ENCODE measurements at regions not wholly inside any gene's neighbourhood (a gene's known extent, or its start where the extent isn't known, plus 50 kb on each side); places are given as distances from the start of the nearest gene placed in this dataset.

GRCh38 chr5:89951876-89952275 is 457.7 kb downstream of the CETN3 start:
- no peak for TF ChIP-seq CTCF (IDR thresholded peaks at IDR 0.05)
- TF ChIP-seq POLR2A (IDR thresholded peaks at IDR 0.05): no peak
